Keratinocyte (primary cell): ENCODE measurements at regions not wholly inside any gene's neighbourhood (a gene's known extent, or its start where the extent isn't known, plus 50 kb on each side); places are given as distances from the start of the nearest gene placed in this dataset.

Source experiments
- DNase-seq: peaks from one replicate; pipeline ENCODE4 v3.0.0-alpha.2; 2011; ENCODE audit warnings: low read depth, missing footprints, low spot score
- FAIRE-seq: peaks from 2 replicates; lab custom pipeline; 2011; peaks lifted over from hg19 to GRCh38; lab: Jason Lieb, UNC
- H2AFZ ChIP-seq: 2 replicates; pipeline ENCODE4 v1.6.0; 2012; ENCODE audit warnings: low read length, control low read depth, inconsistent platforms; ENCODE audit not compliant: control insufficient read depth
- H3K27ac ChIP-seq: 2 replicates; pipeline ENCODE4 v1.5.1; 2011; ENCODE audit warnings: low read length; ENCODE audit not compliant: control insufficient read depth, insufficient read depth
- H3K27me3 ChIP-seq: 3 replicates; pipeline ENCODE4 v1.6.0; 2011; ENCODE audit warnings: low read length; ENCODE audit not compliant: control insufficient read depth, insufficient read depth; ENCODE audit errors: extremely low read depth
- H3K36me3 ChIP-seq, 2 experiments: 2 replicates in 1 of 2; 3 replicates in 1 of 2; pipeline ENCODE4 v1.5.1; 2011; ENCODE audit warnings: low read length in 2 of 2, mild to moderate bottlenecking in 1 of 2; ENCODE audit not compliant: control insufficient read depth in 2 of 2, insufficient read depth in 2 of 2; ENCODE audit errors: extremely low read depth in 1 of 2
- H3K4me1 ChIP-seq: 3 replicates; pipeline ENCODE4 v1.5.1; 2011; ENCODE audit warnings: low read length; ENCODE audit not compliant: control insufficient read depth, insufficient read depth; ENCODE audit errors: extremely low read depth
- H3K4me2 ChIP-seq: 3 replicates; pipeline ENCODE4 v1.6.0; 2011; ENCODE audit warnings: low read depth, low read length; ENCODE audit not compliant: control insufficient read depth, insufficient read depth; ENCODE audit errors: extremely low read depth
- H3K4me3 ChIP-seq, 3 experiments: fragments of 200-600 bp in 1 of 3; sonication (generic) in 1 of 3; 2 replicates in 2 of 3; 3 replicates in 1 of 3; pipeline ENCODE4 v1.5.1; 2011 to 2016; ENCODE audit warnings: low read length in 3 of 3, mild to moderate bottlenecking in 3 of 3, control low read depth in 2 of 3, inconsistent platforms in 1 of 3, low read depth in 1 of 3, mixed read lengths in 1 of 3, mixed run types in 1 of 3, moderate library complexity in 1 of 3; ENCODE audit not compliant: control insufficient read depth in 2 of 3, insufficient read depth in 2 of 3; ENCODE audit errors: extremely low read depth in 1 of 3
- H3K79me2 ChIP-seq: 2 replicates; pipeline ENCODE4 v1.6.0; 2012; ENCODE audit warnings: low read length; ENCODE audit not compliant: control insufficient read depth, insufficient read depth
- H3K9ac ChIP-seq: 3 replicates; pipeline ENCODE4 v1.6.0; 2011; ENCODE audit warnings: low read length; ENCODE audit not compliant: control insufficient read depth, insufficient read depth; ENCODE audit errors: extremely low read depth
- H3K9me1 ChIP-seq: 3 replicates; pipeline ENCODE4 v1.6.0; 2011; ENCODE audit warnings: low read length; ENCODE audit not compliant: control insufficient read depth, insufficient read depth; ENCODE audit errors: extremely low read depth
- H3K9me3 ChIP-seq: 2 replicates; pipeline ENCODE4 v1.5.1; 2012; ENCODE audit warnings: low read depth, low read length; ENCODE audit not compliant: control insufficient read depth
- H4K20me1 ChIP-seq: 3 replicates; pipeline ENCODE4 v1.6.0; 2011; ENCODE audit warnings: low read length; ENCODE audit not compliant: control insufficient read depth, insufficient read depth; ENCODE audit errors: extremely low read depth
- CTCF ChIP-seq, 3 experiments: IDR thresholded peaks in 1 of 3; conservative IDR thresholded peaks in 1 of 3; optimal IDR thresholded peaks in 1 of 3; 2 replicates in 2 of 3; 3 replicates in 1 of 3; pipeline versions ENCODE3 to v1.5.1; 2011; ENCODE audit warnings: low read length in 3 of 3, mild to moderate bottlenecking in 3 of 3, moderate library complexity in 2 of 3, control low read depth in 1 of 3, inconsistent platforms in 1 of 3; ENCODE audit not compliant: insufficient read depth in 2 of 3; ENCODE audit errors: extremely low read depth in 1 of 3
- EZH2 ChIP-seq: IDR thresholded peaks from one replicate; pipeline ENCODE4 v1.6.1; 2012; ENCODE audit warnings: inconsistent platforms, mild to moderate bottlenecking, low read length, moderate library complexity
- dilution Hi-C: fragments of 300-500 bp; cut with MboI; formaldehyde crosslinking; loops from one replicate; pipeline ENCODE4 v1.7.0; 2020; ENCODE audit warnings: low sequenced_read_pairs; ENCODE audit not compliant: extremely low pct_ligation_motif_present

GRCh38 chr5:111848476-111848875 lies 91.5 kb upstream of the NREP start:
- Histone ChIP-seq H3K4me3 (no peak overlapping the region), H3K79me2 (no peaks in the 10 kb centered on the region), H3K27me3 (no peaks in the 10 kb centered on the region), H4K20me1 (no peaks in the 10 kb centered on the region), H3K4me2 (no peak overlapping the region), H3K4me1 (peaks cover 7% of the 10 kb centered on the region), H2AFZ (no peak overlapping the region), H3K9ac (no peak overlapping the region), H3K36me3 (no peaks in the 10 kb centered on the region), H3K9me1 (no peaks in the 10 kb centered on the region), H3K27ac (no peak overlapping the region), H3K9me3 (no peaks in the 10 kb centered on the region)
- FAIRE-seq (no peak), DNase-seq (no peak)
- dilution Hi-C loops, result no loop called here
- TF ChIP-seq CTCF (optimal IDR thresholded peaks at IDR 0.05 in 1 of 3, IDR thresholded peaks at IDR 0.05 in 1 of 3, conservative IDR thresholded peaks at IDR 0.05 in 1 of 3; ENCODE audit: extremely low read depth in 1 of 3, insufficient read depth in 2 of 3, low read length in 3 of 3), result no peak
- TF ChIP-seq EZH2, result no peak

GRCh38 chr5:111847052-111847925 lies 90.3 kb upstream of the NREP start:
- no peaks in the 10 kb centered on the region for H3K27me3 ChIP-seq
- no peak overlapping the region for H3K9ac ChIP-seq
- no peaks in the 10 kb centered on the region for H3K9me3 ChIP-seq
- H3K4me3 ChIP-seq, result no peak overlapping the region
- no peaks in the 10 kb centered on the region for H3K79me2 ChIP-seq
- no peaks in the 10 kb centered on the region for H3K9me1 ChIP-seq
- no peak overlapping the region for H3K4me2 ChIP-seq
- dilution Hi-C loops, result no loop called here
- DNase-seq (no peak), FAIRE-seq (no peak)
- peaks cover 7% of the 10 kb centered on the region for H3K4me1 ChIP-seq
- H3K36me3 ChIP-seq, result no peaks in the 10 kb centered on the region
- no peak for TF ChIP-seq CTCF (optimal IDR thresholded peaks at IDR 0.05 in 1 of 3, IDR thresholded peaks at IDR 0.05 in 1 of 3, conservative IDR thresholded peaks at IDR 0.05 in 1 of 3; ENCODE audit: extremely low read depth in 1 of 3, insufficient read depth in 2 of 3, low read length in 3 of 3)
- no peak overlapping the region for H3K27ac ChIP-seq
- H4K20me1 ChIP-seq, result no peaks in the 10 kb centered on the region
- no peak overlapping the region for H2AFZ ChIP-seq
